Renal cortex interstitium (tissue), 11 donors: ENCODE measurements at regions not wholly inside any gene's neighbourhood (a gene's known extent, or its start where the extent isn't known, plus 50 kb on each side); places are given as distances from the start of the nearest gene placed in this dataset.
"Not testable (repeated sequence)": the region's sequence is repeated elsewhere in the genome, so short reads cannot be mapped to it uniquely, and the experiment has no call there.

Source experiments
- DNase-seq, 11 donors: peaks; one replicate each; pipeline ENCODE4 v3.0.0-alpha.2; 2013; ENCODE audit warnings: low read depth in 9 of 11, low spot score in 4 of 11; ENCODE audit errors: extremely low read depth in 1 of 11

- DNase-seq: no peak
Observed at GRCh38 chr3:69688400-69688799, 50.9 kb upstream of the MITF start.

GRCh38 chr3:69687641-69688040 lies 51.6 kb upstream of the MITF start:
- DNase-seq: no peak

- peak in 1 of 11 donors; percentile 40 for DNase-seq
Observed at GRCh38 chr3:69686056-69686455, 53.2 kb upstream of the MITF start.

GRCh38 chr3:69684309-69684961 lies 54.8 kb upstream of the MITF start:
- no peak for DNase-seq

- no peak for DNase-seq
Observed at GRCh38 chr3:69683082-69683806, 56.0 kb upstream of the MITF start.

GRCh38 chr3:69677456-69677855 lies 61.8 kb upstream of the MITF start:
- DNase-seq: not testable (repeated sequence)

GRCh38 chr3:69675786-69676530 lies 63.3 kb upstream of the MITF start:
- no peak for DNase-seq

GRCh38 chr3:69674752-69675151 lies 64.5 kb upstream of the MITF start:
- no peak for DNase-seq

- peak in 4 of 11 donors; percentile 22 to 48 (median 30) for DNase-seq
Observed at GRCh38 chr3:69671082-69671952, 67.9 kb upstream of the MITF start.

- no peak for DNase-seq
Observed at GRCh38 chr3:69669070-69669469, 70.2 kb upstream of the MITF start.

- DNase-seq: peak in 2 of 11 donors; percentile 19 to 45
Observed at GRCh38 chr3:69665026-69665737, 74.1 kb upstream of the MITF start.

GRCh38 chr3:69660631-69661030 lies 78.6 kb upstream of the MITF start:
- no peak for DNase-seq

- DNase-seq: peak in 7 of 11 donors; percentile 22 to 53 (median 29)
Observed at GRCh38 chr3:69659180-69659910, 79.9 kb upstream of the MITF start.

GRCh38 chr3:69658514-69659140 lies 80.6 kb upstream of the MITF start:
- no peak for DNase-seq

- not testable (repeated sequence) for DNase-seq
Observed at GRCh38 chr3:69657030-69657429, 82.2 kb upstream of the MITF start.

- no peak for DNase-seq
Observed at GRCh38 chr3:69651765-69652164, 87.5 kb upstream of the MITF start.

- no peak for DNase-seq
Observed at GRCh38 chr3:69650066-69650419, 89.2 kb upstream of the MITF start.
